Loucy (cell line): ENCODE measurements at regions not wholly inside any gene's neighbourhood (a gene's known extent, or its start where the extent isn't known, plus 50 kb on each side); places are given as distances from the start of the nearest gene placed in this dataset.

Source experiments
- CTCF ChIP-seq: fragments of 200-600 bp; sonication (generic); conservative IDR thresholded peaks from 2 replicates; pipeline ENCODE4 v1.5.1; 2014; ENCODE audit warnings: mild to moderate bottlenecking, antibody characterized with exemption, low read length
- EZH2phosphoT487 ChIP-seq: fragments of 200-600 bp; IDR thresholded peaks from 2 replicates; pipeline ENCODE4 v1.6.1; 2018; ENCODE audit warnings: antibody characterized with exemption, mild to moderate bottlenecking, moderate library complexity, borderline replicate concordance

- TF ChIP-seq CTCF (no peak), EZH2phosphoT487 (no peak)
Measured at GRCh38 chr5:125992050-125992449, 431.2 kb upstream of the GRAMD2B start.
